Mesendoderm (in vitro differentiated cells): ENCODE measurements at regions not wholly inside any gene's neighbourhood (a gene's known extent, or its start where the extent isn't known, plus 50 kb on each side); places are given as distances from the start of the nearest gene placed in this dataset.

ENCODE experiments used
- DNase-seq: peaks from one replicate; pipeline ENCODE4 v3.0.0; 2013
- H2AK5ac ChIP-seq: 2 replicates; pipeline ENCODE4 v1.6.1; 2013; ENCODE audit warnings: low read length, inconsistent platforms
- H2BK120ac ChIP-seq: 2 replicates; pipeline ENCODE4 v1.6.1; 2013; ENCODE audit warnings: low read depth, mild to moderate bottlenecking, low read length, moderate library complexity, mixed read lengths
- H2BK15ac ChIP-seq: replicated peaks from 2 replicates; pipeline ENCODE4 v1.6.1; 2013; ENCODE audit warnings: low read depth, mild to moderate bottlenecking, moderate library complexity
- H2BK5ac ChIP-seq: 2 replicates; pipeline ENCODE4 v1.6.1; 2013; ENCODE audit warnings: low read length, inconsistent platforms
- H3K18ac ChIP-seq: 2 replicates; pipeline ENCODE4 v1.6.1; 2013; ENCODE audit warnings: mild to moderate bottlenecking, low read length, mixed read lengths
- H3K23ac ChIP-seq: one replicate; pipeline ENCODE4 v1.6.1; 2013; ENCODE audit warnings: low read length
- H3K27ac ChIP-seq: 2 replicates; pipeline ENCODE4 v1.5.1; 2013; ENCODE audit warnings: low read depth, mild to moderate bottlenecking, inconsistent platforms, low read length, moderate library complexity
- H3K27me3 ChIP-seq: 2 replicates; pipeline ENCODE4 v1.6.1; 2013; ENCODE audit warnings: low read length, control low read depth, mild to moderate bottlenecking, inconsistent platforms; ENCODE audit not compliant: insufficient read depth, poor library complexity
- H3K36me3 ChIP-seq: 2 replicates; pipeline ENCODE4 v1.6.1; 2013; ENCODE audit warnings: low read length, inconsistent platforms; ENCODE audit not compliant: control insufficient read depth, insufficient read depth
- H3K4ac ChIP-seq: one replicate; pipeline ENCODE4 v1.6.1; 2013; ENCODE audit warnings: low read depth, mild to moderate bottlenecking, low read length, moderate library complexity
- H3K4me1 ChIP-seq: 2 replicates; pipeline ENCODE4 v1.6.1; 2013; ENCODE audit warnings: low read depth, low read length, inconsistent platforms; ENCODE audit not compliant: control insufficient read depth
- H3K4me2 ChIP-seq: 2 replicates; pipeline ENCODE4 v1.6.1; 2013; ENCODE audit warnings: low read length
- H3K4me3 ChIP-seq: 2 replicates; pipeline ENCODE4 v1.5.1; 2013; ENCODE audit warnings: mild to moderate bottlenecking, low read length
- H3K56ac ChIP-seq: one replicate; pipeline ENCODE4 v1.6.1; 2013; ENCODE audit warnings: low read length
- H3K79me1 ChIP-seq: 2 replicates; pipeline ENCODE4 v1.6.1; 2013; ENCODE audit warnings: low read length, inconsistent platforms
- H3K79me2 ChIP-seq: 2 replicates; pipeline ENCODE4 v1.6.1; 2013; ENCODE audit warnings: mild to moderate bottlenecking, low read length; ENCODE audit not compliant: control insufficient read depth, insufficient read depth
- H3K9ac ChIP-seq: 2 replicates; pipeline ENCODE4 v1.6.1; 2013; ENCODE audit warnings: low read length, inconsistent platforms
- H4K5ac ChIP-seq: one replicate; pipeline ENCODE4 v1.6.1; 2013; ENCODE audit warnings: low read length
- H4K8ac ChIP-seq: one replicate; pipeline ENCODE4 v1.6.1; 2013; ENCODE audit warnings: low read depth, mild to moderate bottlenecking, control low read depth, low read length, moderate library complexity
- WGBS: extraction: QIAGEN DNeasy Blood & Tissue Kit; methylation state at CpG from one replicate; pipeline ENCODE4 v1.1.7; 2013; ENCODE audit warnings: low lambda C conversion rate, missing lambda C conversion rate; ENCODE audit not compliant: insufficient coverage; ENCODE audit errors: extremely low coverage; 5-methylcytosine and 5-hydroxymethylcytosine counted together

GRCh38 chr22:48578138-48579042 is 1249.3 kb downstream of the BRD1 start:
- H3K27ac ChIP-seq, result no peak overlapping the region

DNA sequence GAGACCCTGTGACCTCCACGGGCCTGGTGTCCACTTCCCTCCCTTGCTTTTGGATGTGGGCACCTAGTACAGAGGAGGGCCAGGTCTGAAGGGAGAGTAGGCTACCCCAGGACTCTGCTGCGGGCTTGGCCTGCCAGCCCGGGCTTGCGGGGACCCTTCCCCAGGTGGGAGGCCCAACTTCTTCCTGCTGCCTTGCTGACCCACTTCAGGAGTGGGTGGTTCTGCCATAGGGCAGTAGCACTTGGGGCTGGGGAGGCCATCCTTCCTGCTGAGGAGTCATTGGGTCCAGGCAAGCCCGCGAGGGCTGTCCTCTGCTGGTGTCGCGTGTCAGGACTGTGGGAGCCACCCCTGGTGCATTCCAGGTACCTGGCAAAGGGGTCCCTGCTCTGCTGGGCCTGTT is 1250.0 kb downstream of the BRD1 start:
- H3K9ac ChIP-seq, result no peak overlapping the region

More at GRCh38 chr22:48578138-48579042, 1249.3 kb downstream of the BRD1 start:
- Histone ChIP-seq H3K36me3 (no peaks in the 10 kb centered on the region), H3K23ac (no peak overlapping the region), H2BK15ac (no peak overlapping the region), H4K8ac (no peak overlapping the region), H3K4me3 (no peak overlapping the region), H3K79me1 (peaks cover 5% of the 10 kb centered on the region), H3K56ac (no peak overlapping the region), H4K5ac (no peak overlapping the region), H3K18ac (no peak overlapping the region), H3K79me2 (no peaks in the 10 kb centered on the region), H3K4ac (no peak overlapping the region), H3K4me2 (no peak overlapping the region), H2BK120ac (no peak overlapping the region), H3K9ac (no peak overlapping the region), H3K27me3 (no peaks in the 10 kb centered on the region), H2AK5ac (no peak overlapping the region), H3K4me1 (no peaks in the 10 kb centered on the region), H2BK5ac (no peak overlapping the region)
- no CpG with 5 or more reads among the region's 24 CpGs for WGBS
- no peak for DNase-seq

GRCh38 chr22:48577014-48577690 is 1250.5 kb downstream of the BRD1 start:
- Histone ChIP-seq H4K8ac (no peak overlapping the region), H2BK5ac (no peak overlapping the region), H3K36me3 (no peaks in the 10 kb centered on the region), H3K18ac (no peak overlapping the region), H3K79me1 (peaks cover 5% of the 10 kb centered on the region), H3K27ac (no peak overlapping the region), H2AK5ac (no peak overlapping the region), H3K27me3 (no peaks in the 10 kb centered on the region), H3K23ac (no peak overlapping the region), H3K4me2 (peak overlapping the region; percentile 25), H2BK15ac (no peak overlapping the region), H3K4me3 (no peak overlapping the region), H3K4ac (no peak overlapping the region), H4K5ac (no peak overlapping the region), H2BK120ac (no peak overlapping the region), H3K79me2 (no peaks in the 10 kb centered on the region), H3K56ac (no peak overlapping the region), H3K4me1 (no peaks in the 10 kb centered on the region), H3K9ac (no peak overlapping the region)
- DNase-seq, result no peak
- WGBS, result no CpG with 5 or more reads among the region's 29 CpGs

More for the DNA sequence above, 1250.0 kb downstream of the BRD1 start:
- Histone ChIP-seq H3K23ac (no peak overlapping the region), H2BK5ac (no peak overlapping the region), H2BK120ac (no peak overlapping the region), H3K4me2 (no peak overlapping the region), H4K8ac (no peak overlapping the region), H3K56ac (no peak overlapping the region), H3K79me1 (peaks cover 5% of the 10 kb centered on the region), H2BK15ac (no peak overlapping the region), H3K4me3 (no peak overlapping the region), H3K27ac (no peak overlapping the region), H3K4me1 (no peaks in the 10 kb centered on the region), H2AK5ac (no peak overlapping the region), H3K27me3 (no peaks in the 10 kb centered on the region), H3K18ac (no peak overlapping the region), H3K36me3 (no peaks in the 10 kb centered on the region), H3K79me2 (no peaks in the 10 kb centered on the region), H4K5ac (no peak overlapping the region), H3K4ac (no peak overlapping the region)
- no peak for DNase-seq
- no CpG with 5 or more reads among the region's 8 CpGs for WGBS

- peak overlapping the region; percentile 42 for H3K18ac ChIP-seq
- H3K4me1 ChIP-seq, result no peaks in the 10 kb centered on the region
- DNase-seq, result peak; percentile 54
- H3K4me3 ChIP-seq, result peak overlapping the region; percentile 16
- H3K9ac ChIP-seq, result peak overlapping the region; percentile 58
- H2BK5ac ChIP-seq, result no peak overlapping the region
- no peaks in the 10 kb centered on the region for H3K36me3 ChIP-seq
- no peak overlapping the region for H2AK5ac ChIP-seq
- H4K8ac ChIP-seq, result no peak overlapping the region
- peak overlapping the region; percentile 62 for H3K4me2 ChIP-seq
- H4K5ac ChIP-seq, result no peak overlapping the region
- H3K27ac ChIP-seq, result no peak overlapping the region
- no peak overlapping the region for H3K23ac ChIP-seq
- peaks cover 4% of the 10 kb centered on the region for H3K79me1 ChIP-seq
- H3K56ac ChIP-seq, result peak overlapping the region; percentile 49
- H2BK15ac ChIP-seq, result no peak overlapping the region
- no peak overlapping the region for H3K4ac ChIP-seq
- no CpG with 5 or more reads among the region's 103 CpGs for WGBS
- no peak overlapping the region for H2BK120ac ChIP-seq
- no peaks in the 10 kb centered on the region for H3K79me2 ChIP-seq
- H3K27me3 ChIP-seq, result no peaks in the 10 kb centered on the region
These were observed 1251.2 kb downstream of the BRD1 start for GRCh38 chr22:48576333-48577013.

DNA sequence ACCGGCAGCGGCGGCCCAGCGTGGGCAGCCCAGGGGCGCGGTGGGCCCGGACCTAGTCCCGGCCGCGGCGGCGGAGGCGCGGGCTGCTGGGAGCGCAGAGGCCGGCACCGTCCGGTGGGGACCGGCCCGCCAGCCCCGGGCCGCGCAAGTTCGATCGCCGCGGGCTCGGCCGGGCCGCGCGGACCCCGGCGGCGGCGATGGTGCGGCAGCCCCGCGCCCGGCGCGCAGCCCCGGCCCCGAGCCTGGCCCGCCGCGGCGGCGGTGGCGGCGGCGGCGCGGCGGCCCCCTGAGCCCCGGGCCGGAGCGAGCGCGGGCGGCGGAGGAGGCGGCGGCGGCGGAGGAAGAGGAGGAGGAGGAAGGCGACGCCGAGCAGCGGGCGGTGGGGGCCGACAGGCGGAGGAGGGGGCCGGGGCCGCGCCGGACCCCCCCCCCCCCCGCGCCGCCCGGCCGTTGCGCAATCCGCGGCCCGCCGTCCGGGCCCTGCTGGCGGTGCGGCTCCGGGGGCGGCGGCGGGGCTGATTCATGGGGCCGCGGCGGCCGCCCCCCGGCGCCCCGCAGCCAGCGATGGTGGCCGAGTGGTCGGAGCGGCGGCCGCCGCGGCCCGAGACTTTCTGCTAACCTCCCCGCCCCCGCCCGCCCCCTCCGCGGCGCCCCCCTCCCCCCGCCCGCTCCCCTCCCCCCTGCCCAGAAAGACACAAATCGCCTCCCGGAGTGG is 1251.9 kb downstream of the BRD1 start:
- Histone ChIP-seq H3K79me2 (no peaks in the 10 kb centered on the region), H3K4me2 (peak overlapping the region; percentile 62), H2BK120ac (no peak overlapping the region), H3K27ac (no peak overlapping the region), H2AK5ac (no peak overlapping the region), H3K56ac (peak overlapping the region; percentile 56), H3K4me1 (no peaks in the 10 kb centered on the region), H3K9ac (peak overlapping the region; percentile 59), H2BK5ac (no peak overlapping the region), H3K23ac (no peak overlapping the region), H3K36me3 (no peaks in the 10 kb centered on the region), H3K18ac (peak overlapping the region; percentile 82), H3K79me1 (peaks cover 4% of the 10 kb centered on the region), H3K4me3 (no peak overlapping the region), H3K4ac (peak overlapping the region; percentile 26), H2BK15ac (no peak overlapping the region), H3K27me3 (no peaks in the 10 kb centered on the region), H4K5ac (no peak overlapping the region), H4K8ac (peak overlapping the region; percentile 70)
- WGBS, result no CpG with 5 or more reads among the region's 120 CpGs
- DNase-seq, result no peak
